ENCODE measurements at regions not wholly inside any gene's neighbourhood (a gene's known extent, or its start where the extent isn't known, plus 50 kb on each side); places are given as distances from the start of the nearest gene placed in this dataset.

GRCh38 chr2:150312271-150312670 is 175.2 kb downstream of the RND3 start:
- Histone ChIP-seq H3K27me3 (ENCODE audit: control insufficient read depth, insufficient read depth, low read length) (no peaks in the 10 kb centered on the region), H3K36me3 (ENCODE audit: control insufficient read depth, insufficient read depth, low read length) (no peaks in the 10 kb centered on the region), H3K4me3 (ENCODE audit: low read depth, low read length) (no peak overlapping the region)
- no peak for TF ChIP-seq CTCF (IDR thresholded peaks at IDR 0.05; ENCODE audit: insufficient read depth, low read length, severe bottlenecking)
- DNase-seq (ENCODE audit: low read depth) (no peak), FAIRE-seq (no peak)

GRCh38 chr2:150309311-150310080 is 178.0 kb downstream of the RND3 start:
- Histone ChIP-seq H3K4me3 (ENCODE audit: low read depth, low read length) (no peak overlapping the region), H3K27me3 (ENCODE audit: control insufficient read depth, insufficient read depth, low read length) (no peaks in the 10 kb centered on the region), H3K36me3 (ENCODE audit: control insufficient read depth, insufficient read depth, low read length) (no peaks in the 10 kb centered on the region)
- peak; percentile 55 for DNase-seq (ENCODE audit: low read depth)
- TF ChIP-seq CTCF (IDR thresholded peaks at IDR 0.05; ENCODE audit: insufficient read depth, low read length, severe bottlenecking) = no peak
- peak; percentile 89 for FAIRE-seq

GRCh38 chr2:150307258-150307657 is 180.2 kb downstream of the RND3 start:
- Histone ChIP-seq H3K36me3 (ENCODE audit: control insufficient read depth, insufficient read depth, low read length) (no peaks in the 10 kb centered on the region), H3K4me3 (ENCODE audit: low read depth, low read length) (no peak overlapping the region), H3K27me3 (ENCODE audit: control insufficient read depth, insufficient read depth, low read length) (no peaks in the 10 kb centered on the region)
- TF ChIP-seq CTCF (IDR thresholded peaks at IDR 0.05; ENCODE audit: insufficient read depth, low read length, severe bottlenecking) = no peak
- no peak for FAIRE-seq
- DNase-seq (ENCODE audit: low read depth) = no peak

GRCh38 chr2:150303281-150303680 is 184.2 kb downstream of the RND3 start:
- DNase-seq (ENCODE audit: low read depth) (no peak), FAIRE-seq (no peak)

GRCh38 chr2:150298571-150299305 is 188.7 kb downstream of the RND3 start:
- no peak for TF ChIP-seq CTCF (IDR thresholded peaks at IDR 0.05; ENCODE audit: insufficient read depth, low read length, severe bottlenecking)
- Histone ChIP-seq H3K27me3 (ENCODE audit: control insufficient read depth, insufficient read depth, low read length) (no peaks in the 10 kb centered on the region), H3K36me3 (ENCODE audit: control insufficient read depth, insufficient read depth, low read length) (no peaks in the 10 kb centered on the region), H3K4me3 (ENCODE audit: low read depth, low read length) (no peak overlapping the region)
- no peak for FAIRE-seq
- no peak for DNase-seq (ENCODE audit: low read depth)

More at GRCh38 chr2:150303281-150303680, 184.2 kb downstream of the RND3 start:
- no peaks in the 10 kb centered on the region for H3K36me3 ChIP-seq (ENCODE audit: control insufficient read depth, insufficient read depth, low read length)
- TF ChIP-seq CTCF (IDR thresholded peaks at IDR 0.05; ENCODE audit: insufficient read depth, low read length, severe bottlenecking) = no peak
- no peaks in the 10 kb centered on the region for H3K27me3 ChIP-seq (ENCODE audit: control insufficient read depth, insufficient read depth, low read length)
- H3K4me3 ChIP-seq (ENCODE audit: low read depth, low read length) = no peak overlapping the region

All from bronchial epithelial cell (primary cell).